Ascending aorta (tissue), 2 donors: ENCODE measurements at regions not wholly inside any gene's neighbourhood (a gene's known extent, or its start where the extent isn't known, plus 50 kb on each side); places are given as distances from the start of the nearest gene placed in this dataset.

Experiments
- DNase-seq, 2 donors: peaks; one replicate each; pipeline ENCODE4 v3.0.0-alpha.2; 2019; ENCODE audit warnings: low spot score in 2 of 2
- H3K27ac ChIP-seq, 2 donors: fragments of 200-600 bp; sonication (generic); one replicate each; pipeline ENCODE4 v1.5.1; 2016 to 2017; ENCODE audit warnings: mild to moderate bottlenecking in 1 of 2
- H3K27me3 ChIP-seq: fragments of 200-600 bp; sonication (generic); one replicate; pipeline ENCODE4 v1.5.1; 2017
- H3K36me3 ChIP-seq, 2 donors: fragments of 200-600 bp; sonication (generic); one replicate each; pipeline ENCODE4 v1.5.1; 2016
- H3K4me1 ChIP-seq, 2 donors: fragments of 200-600 bp; sonication (generic); one replicate each; pipeline ENCODE4 v1.5.1; 2016 to 2017; ENCODE audit warnings: mild to moderate bottlenecking in 1 of 2
- H3K4me3 ChIP-seq, 2 donors: fragments of 200-600 bp; sonication (generic); one replicate each; pipeline ENCODE4 v1.5.1; 2016 to 2017; ENCODE audit warnings: mild to moderate bottlenecking in 1 of 2
- H3K9me3 ChIP-seq, 2 donors: fragments of 200-600 bp; sonication (generic); one replicate each; pipeline ENCODE4 v1.5.1; 2016
- intact Hi-C: fragments of 100-400 bp; cut with DNase I; formaldehyde crosslinking; loops from one replicate; pipeline ENCODE4 v1.15.1; 2023
- TF ChIP-seq, protein P1 (sequence below), 3 experiments: fragments of 200-600 bp in 2 of 3; fragments of 450-650 bp in 1 of 3; sonication (generic) in 2 of 3; IDR thresholded peaks; one replicate each; pipeline ENCODE4 v1.5.1; 2016 to 2019; ENCODE audit warnings: antibody characterized with exemption in 3 of 3, mild to moderate bottlenecking in 1 of 3, moderate library complexity in 1 of 3

- DNase-seq: no peak
- H3K9me3 ChIP-seq: no peaks in the 10 kb centered on the region
- TF ChIP-seq, protein P1, sequence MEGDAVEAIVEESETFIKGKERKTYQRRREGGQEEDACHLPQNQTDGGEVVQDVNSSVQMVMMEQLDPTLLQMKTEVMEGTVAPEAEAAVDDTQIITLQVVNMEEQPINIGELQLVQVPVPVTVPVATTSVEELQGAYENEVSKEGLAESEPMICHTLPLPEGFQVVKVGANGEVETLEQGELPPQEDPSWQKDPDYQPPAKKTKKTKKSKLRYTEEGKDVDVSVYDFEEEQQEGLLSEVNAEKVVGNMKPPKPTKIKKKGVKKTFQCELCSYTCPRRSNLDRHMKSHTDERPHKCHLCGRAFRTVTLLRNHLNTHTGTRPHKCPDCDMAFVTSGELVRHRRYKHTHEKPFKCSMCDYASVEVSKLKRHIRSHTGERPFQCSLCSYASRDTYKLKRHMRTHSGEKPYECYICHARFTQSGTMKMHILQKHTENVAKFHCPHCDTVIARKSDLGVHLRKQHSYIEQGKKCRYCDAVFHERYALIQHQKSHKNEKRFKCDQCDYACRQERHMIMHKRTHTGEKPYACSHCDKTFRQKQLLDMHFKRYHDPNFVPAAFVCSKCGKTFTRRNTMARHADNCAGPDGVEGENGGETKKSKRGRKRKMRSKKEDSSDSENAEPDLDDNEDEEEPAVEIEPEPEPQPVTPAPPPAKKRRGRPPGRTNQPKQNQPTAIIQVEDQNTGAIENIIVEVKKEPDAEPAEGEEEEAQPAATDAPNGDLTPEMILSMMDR (IDR thresholded peaks at IDR 0.05): no peak
- H3K4me1 ChIP-seq: no peaks in the 10 kb centered on the region
- no peak overlapping the region for H3K4me3 ChIP-seq
- intact Hi-C loops: no loop called here
- no peaks in the 10 kb centered on the region for H3K36me3 ChIP-seq
- no peak overlapping the region for H3K27ac ChIP-seq
- H3K27me3 ChIP-seq: no peaks in the 10 kb centered on the region
Measured at GRCh38 chr20:22496817-22497216, 87.6 kb downstream of the FOXA2 start.

- no peaks in the 10 kb centered on the region for H3K4me1 ChIP-seq
- H3K27me3 ChIP-seq: no peaks in the 10 kb centered on the region
- H3K36me3 ChIP-seq: no peaks in the 10 kb centered on the region
- intact Hi-C loops: no loop called here
- TF ChIP-seq, protein P1 (IDR thresholded peaks at IDR 0.05): no peak
- H3K9me3 ChIP-seq: no peaks in the 10 kb centered on the region
- no peak overlapping the region for H3K27ac ChIP-seq
- H3K4me3 ChIP-seq: no peak overlapping the region
- no peak for DNase-seq
Measured at GRCh38 chr20:22495789-22496188, 88.6 kb downstream of the FOXA2 start.

DNA sequence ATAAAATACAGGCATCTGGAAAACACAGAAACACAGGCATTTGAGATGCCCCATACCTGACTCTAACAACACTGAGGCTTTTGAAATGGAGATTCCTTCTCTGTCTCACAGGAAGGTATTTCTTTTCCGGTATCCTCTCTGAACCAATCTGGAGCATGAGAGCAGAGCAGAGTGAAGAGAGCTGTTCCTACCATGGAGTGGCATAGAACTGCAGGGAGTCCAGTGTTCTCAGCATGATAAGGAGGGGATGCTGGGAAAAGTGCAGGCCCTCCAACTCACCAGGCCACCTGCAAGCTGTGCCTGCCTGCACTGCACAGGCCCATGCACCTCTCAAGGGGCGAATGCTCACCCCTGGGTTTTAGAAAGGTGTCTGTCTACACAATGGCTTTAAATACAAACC is 89.2 kb downstream of the FOXA2 start:
- H3K27me3 ChIP-seq: no peaks in the 10 kb centered on the region
- intact Hi-C loops: no loop called here
- H3K4me1 ChIP-seq: no peaks in the 10 kb centered on the region
- DNase-seq: no peak
- no peak overlapping the region for H3K27ac ChIP-seq
- TF ChIP-seq, protein P1 (IDR thresholded peaks at IDR 0.05): no peak
- no peak overlapping the region for H3K4me3 ChIP-seq
- H3K36me3 ChIP-seq: no peaks in the 10 kb centered on the region
- H3K9me3 ChIP-seq: no peaks in the 10 kb centered on the region

DNA sequence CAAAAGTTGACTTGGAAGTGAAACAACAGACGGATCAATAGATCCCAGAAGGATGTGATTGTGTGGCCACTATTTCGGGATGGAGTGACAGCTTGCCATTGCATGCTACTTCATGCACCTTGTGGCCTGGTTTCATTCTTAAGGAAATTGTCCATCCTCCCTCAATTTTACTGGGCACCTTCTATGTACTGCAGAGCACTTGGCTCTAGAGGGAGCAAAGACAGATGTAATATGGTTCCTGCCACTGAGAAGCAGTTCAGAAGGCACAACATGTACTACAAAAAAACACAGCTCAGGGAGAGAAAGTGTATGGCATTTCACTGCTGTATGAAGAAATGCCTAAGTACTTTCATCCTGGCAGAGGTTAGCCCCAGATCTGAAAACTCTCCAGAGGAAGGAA is 91.9 kb downstream of the FOXA2 start:
- H3K9me3 ChIP-seq: no peaks in the 10 kb centered on the region
- H3K36me3 ChIP-seq: no peaks in the 10 kb centered on the region
- TF ChIP-seq, protein P1 (IDR thresholded peaks at IDR 0.05): no peak
- no peak overlapping the region for H3K27ac ChIP-seq
- H3K4me3 ChIP-seq: no peak overlapping the region
- no peaks in the 10 kb centered on the region for H3K4me1 ChIP-seq
- intact Hi-C loops: no loop called here
- H3K27me3 ChIP-seq: no peaks in the 10 kb centered on the region
- DNase-seq: no peak

GRCh38 chr20:22491194-22491505 is 93.2 kb downstream of the FOXA2 start:
- H3K4me1 ChIP-seq: no peaks in the 10 kb centered on the region
- H3K36me3 ChIP-seq: no peaks in the 10 kb centered on the region
- no peak overlapping the region for H3K27ac ChIP-seq
- DNase-seq: no peak
- H3K4me3 ChIP-seq: no peak overlapping the region
- intact Hi-C loops: no loop called here
- no peaks in the 10 kb centered on the region for H3K27me3 ChIP-seq
- no peaks in the 10 kb centered on the region for H3K9me3 ChIP-seq
- TF ChIP-seq, protein P1 (IDR thresholded peaks at IDR 0.05): no peak
